Stomach (tissue), 8 donors: ENCODE measurements at regions not wholly inside any gene's neighbourhood (a gene's known extent, or its start where the extent isn't known, plus 50 kb on each side); places are given as distances from the start of the nearest gene placed in this dataset.

Source experiments
- DNase-seq, 2 donors: peaks; one replicate each; pipeline versions ENCODE4 v3.0.0 to v3.0.0-alpha.2; 2013 to 2019
- H3K27ac ChIP-seq, 5 donors: fragments of 200-600 bp in 4 of 5; sonication (generic) in 4 of 5; one replicate each; pipeline ENCODE4 v1.5.1; 2013 to 2019; ENCODE audit warnings: mild to moderate bottlenecking in 1 of 5, moderate library complexity in 1 of 5
- H3K27me3 ChIP-seq, 3 donors: fragments of 200-600 bp; sonication (generic); one replicate each; pipeline ENCODE4 v1.5.1; 2017 to 2019; ENCODE audit warnings: mixed run types in 1 of 3
- H3K36me3 ChIP-seq, 4 donors: fragments of 200-600 bp; sonication (generic); 1 replicate in 3 of 4; 2 replicates in 1 of 4; pipeline ENCODE4 v1.5.1; 2016 to 2019
- H3K4me1 ChIP-seq, 4 donors: fragments of 200-600 bp; sonication (generic); one replicate each; pipeline ENCODE4 v1.5.1; 2016 to 2019
- H3K4me3 ChIP-seq, 4 donors: fragments of 200-600 bp; sonication (generic) in 3 of 4; one replicate each; pipeline ENCODE4 v1.5.1; 2016 to 2019; ENCODE audit warnings: mild to moderate bottlenecking in 1 of 4
- H3K9me3 ChIP-seq, 4 donors: fragments of 200-600 bp; sonication (generic); one replicate each; pipeline ENCODE4 v1.5.1; 2016 to 2019
- CTCF ChIP-seq, 7 experiments: fragments of 450-650 bp in 4 of 7; fragments of 200-600 bp in 3 of 7; sonication (generic) in 3 of 7; IDR thresholded peaks; one replicate each; pipeline ENCODE4 v1.5.1; 2016 to 2019; ENCODE audit warnings: antibody characterized with exemption in 7 of 7, control low read depth in 2 of 7, mild to moderate bottlenecking in 1 of 7
- EP300 ChIP-seq: sonication (generic); formaldehyde crosslinking; IDR thresholded peaks from one replicate; pipeline ENCODE4 v1.6.1; 2017; ENCODE audit warnings: antibody characterized with exemption
- POLR2A ChIP-seq, 4 donors: fragments of 450-650 bp; IDR thresholded peaks; one replicate each; pipeline ENCODE4 v1.6.1; 2016; ENCODE audit warnings: antibody characterized with exemption in 4 of 4, control low read depth in 2 of 4, mild to moderate bottlenecking in 1 of 4, moderate library complexity in 1 of 4
- POLR2AphosphoS5 ChIP-seq, 3 donors: sonication (generic); formaldehyde crosslinking; IDR thresholded peaks; one replicate each; pipeline ENCODE4 v1.6.1; 2016; ENCODE audit warnings: antibody characterized with exemption in 3 of 3
- WGBS, 5 donors: extraction: QIAGEN DNeasy Blood & Tissue Kit in 3 of 5; methylation state at CpG; one replicate each; pipeline versions ENCODE4 v1.1.5 to v1.1.7; 2013 to 2018; 5-methylcytosine and 5-hydroxymethylcytosine counted together
- intact Hi-C: fragments of 100-400 bp; cut with DNase I; formaldehyde crosslinking; loops from one replicate; pipeline ENCODE4 v1.15.1; 2023; ENCODE audit warnings: low total_unique reads
- donor health status: healthy with polysubstance abuse.
- donor health status: Bipolar disorder and iron deficiency.
- donor health status: healthy.

DNA sequence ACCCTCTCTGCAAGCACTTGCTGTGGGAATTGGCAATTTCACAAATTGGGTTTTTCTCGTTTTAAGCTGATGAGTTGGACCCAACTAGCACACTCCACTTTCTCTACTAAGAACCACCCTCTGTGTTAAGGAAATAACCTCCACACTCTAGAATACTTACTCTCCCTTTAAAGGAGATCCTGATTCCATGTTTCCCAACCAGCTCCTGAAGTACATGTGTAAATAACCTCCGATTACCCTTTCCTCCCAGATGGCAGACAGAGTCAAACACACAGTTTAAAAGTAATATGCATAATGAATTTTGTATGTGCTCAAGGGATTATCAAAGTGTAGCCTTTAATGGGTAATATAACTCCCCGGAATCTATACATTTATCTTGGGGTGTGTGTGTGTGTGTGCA is 171.3 kb upstream of the OSR1 start:
- WGBS, 5 donors = 43 to 65% (median 51%) methylated on average over 3 of the region's 3 CpGs
- H3K9me3 ChIP-seq = no peaks in the 10 kb centered on the region
- no peak overlapping the region for H3K27ac ChIP-seq

DNA sequence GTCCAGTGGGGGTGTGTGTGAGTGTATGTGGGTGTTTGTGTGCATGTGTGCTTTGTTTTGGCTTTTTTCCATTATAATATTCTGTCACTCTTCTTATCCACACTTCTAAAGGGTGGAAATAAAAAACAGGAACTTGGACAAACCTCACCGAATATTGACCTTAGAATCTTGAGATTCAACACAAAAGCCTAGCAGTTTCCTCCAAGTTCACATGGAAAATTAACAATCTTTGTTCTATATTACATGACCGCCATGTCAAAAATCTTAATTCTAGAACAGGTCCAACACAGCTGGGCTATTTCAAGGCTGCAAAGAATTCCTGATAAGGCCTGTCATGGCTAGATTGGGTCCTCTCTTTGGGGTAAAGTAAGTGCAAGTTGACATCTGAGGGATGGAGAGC is 169.3 kb upstream of the OSR1 start:
- no peak overlapping the region for H3K4me3 ChIP-seq
- H3K27ac ChIP-seq = no peak overlapping the region
- H3K36me3 ChIP-seq = no peaks in the 10 kb centered on the region
- no peaks in the 10 kb centered on the region for H3K4me1 ChIP-seq
- 64 to 83% (median 72%) methylated on average over 2 of the region's 2 CpGs for WGBS, 5 donors
- no peaks in the 10 kb centered on the region for H3K27me3 ChIP-seq
- intact Hi-C loops = no loop called here
- no peak for DNase-seq
- H3K9me3 ChIP-seq = no peaks in the 10 kb centered on the region
- TF ChIP-seq EP300 (no peak), POLR2A (IDR thresholded peaks at IDR 0.05) (no peak), POLR2AphosphoS5 (IDR thresholded peaks at IDR 0.05) (no peak), CTCF (IDR thresholded peaks at IDR 0.05) (no peak)

More for the DNA sequence above, 171.3 kb upstream of the OSR1 start:
- Histone ChIP-seq H3K27me3 (no peaks in the 10 kb centered on the region), H3K36me3 (no peaks in the 10 kb centered on the region), H3K4me1 (no peaks in the 10 kb centered on the region), H3K4me3 (no peak overlapping the region)
- intact Hi-C loops = no loop called here
- DNase-seq = peak in 1 of 2 donors; percentile 9
- no peak for TF ChIP-seq EP300
- TF ChIP-seq POLR2A (IDR thresholded peaks at IDR 0.05) = no peak
- no peak for TF ChIP-seq CTCF (IDR thresholded peaks at IDR 0.05)
- no peak for TF ChIP-seq POLR2AphosphoS5 (IDR thresholded peaks at IDR 0.05)

GRCh38 chr2:19525313-19525712 is 166.9 kb upstream of the OSR1 start:
- no peak overlapping the region for H3K27ac ChIP-seq
- no peaks in the 10 kb centered on the region for H3K9me3 ChIP-seq
- no peak overlapping the region for H3K4me3 ChIP-seq
- no peak for DNase-seq
- TF ChIP-seq CTCF (IDR thresholded peaks at IDR 0.05) (no peak), POLR2AphosphoS5 (IDR thresholded peaks at IDR 0.05) (no peak), POLR2A (IDR thresholded peaks at IDR 0.05) (no peak), EP300 (no peak)
- H3K27me3 ChIP-seq = no peaks in the 10 kb centered on the region
- H3K36me3 ChIP-seq = no peaks in the 10 kb centered on the region
- 44 to 56% (median 53%) methylated on average over 2 of the region's 2 CpGs for WGBS, 5 donors
- intact Hi-C loops = no loop called here
- no peaks in the 10 kb centered on the region for H3K4me1 ChIP-seq

DNA sequence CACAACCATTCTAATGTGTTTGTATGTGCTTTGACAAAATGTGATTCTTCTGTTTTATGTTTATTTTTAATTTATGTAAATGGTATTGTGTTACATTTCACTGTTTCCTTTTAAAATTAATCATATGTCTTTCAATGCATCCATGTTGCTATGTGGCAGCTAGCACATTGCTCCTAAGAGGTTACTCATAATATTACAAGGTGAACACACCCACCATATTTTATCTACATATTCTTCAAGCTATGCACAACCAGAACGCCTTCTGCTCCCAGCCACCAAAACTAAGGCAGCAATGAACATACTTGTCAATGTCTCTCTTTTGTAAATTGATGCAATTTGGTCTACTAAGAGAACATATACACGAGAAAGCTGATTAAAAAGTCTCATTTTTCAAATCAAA is 160.6 kb upstream of the OSR1 start:
- Histone ChIP-seq H3K4me3 (no peak overlapping the region), H3K27ac (no peak overlapping the region), H3K27me3 (no peaks in the 10 kb centered on the region), H3K36me3 (no peaks in the 10 kb centered on the region), H3K4me1 (no peaks in the 10 kb centered on the region), H3K9me3 (no peaks in the 10 kb centered on the region)
- DNase-seq = no peak
- intact Hi-C loops = no loop called here
- 83 to 90% (median 85%) methylated on average over 2 of the region's 2 CpGs for WGBS, 5 donors
- TF ChIP-seq POLR2AphosphoS5 (IDR thresholded peaks at IDR 0.05) (no peak), CTCF (IDR thresholded peaks at IDR 0.05) (no peak), POLR2A (IDR thresholded peaks at IDR 0.05) (no peak), EP300 (no peak)
